CD14-positive monocyte (primary cell): ENCODE measurements at regions not wholly inside any gene's neighbourhood (a gene's known extent, or its start where the extent isn't known, plus 50 kb on each side); places are given as distances from the start of the nearest gene placed in this dataset.

Experiments used
- DNase-seq, 3 donors: peaks; one replicate each; pipeline ENCODE4 v3.0.0-alpha.2; 2011 to 2022
- H2AFZ ChIP-seq: 2 replicates; pipeline ENCODE4 v1.6.0; 2012; ENCODE audit warnings: mild to moderate bottlenecking, low read depth, low read length, inconsistent platforms; ENCODE audit not compliant: insufficient read depth, poor library complexity, severe bottlenecking
- H3K27ac ChIP-seq, 2 donors: 1 replicate in 1 of 2; 2 replicates in 1 of 2; pipeline ENCODE4 v1.5.1; 2012 to 2013; ENCODE audit warnings: low read length in 2 of 2, control low read depth in 1 of 2, inconsistent platforms in 1 of 2, low read depth in 1 of 2, mild to moderate bottlenecking in 1 of 2
- H3K27me3 ChIP-seq, 2 donors: one replicate each; pipeline versions ENCODE4 v1.6.0 to v1.6.1; 2011 to 2013; ENCODE audit warnings: low read length in 2 of 2; ENCODE audit not compliant: control insufficient read depth in 2 of 2, insufficient read depth in 2 of 2
- H3K36me3 ChIP-seq, 2 donors: replicated peaks in 1 of 2; 1 replicate in 1 of 2; 2 replicates in 1 of 2; pipeline versions ENCODE4 v1.5.1 to v1.6.1; 2012 to 2013; ENCODE audit warnings: low read length in 2 of 2, control low read depth in 1 of 2, inconsistent platforms in 1 of 2, mild to moderate bottlenecking in 1 of 2; ENCODE audit not compliant: insufficient read depth in 2 of 2, control insufficient read depth in 1 of 2
- H3K4me1 ChIP-seq, 2 donors: 1 replicate in 1 of 2; 2 replicates in 1 of 2; pipeline versions ENCODE4 v1.5.1 to v1.6.1; 2012 to 2013; ENCODE audit warnings: low read length in 2 of 2, control low read depth in 1 of 2, inconsistent platforms in 1 of 2, mild to moderate bottlenecking in 1 of 2, moderate library complexity in 1 of 2; ENCODE audit not compliant: insufficient read depth in 2 of 2, control insufficient read depth in 1 of 2
- H3K4me2 ChIP-seq: replicated peaks from 2 replicates; pipeline ENCODE3; 2012; ENCODE audit warnings: low read length, moderate library complexity, mild to moderate bottlenecking; ENCODE audit not compliant: poor library complexity, severe bottlenecking; ENCODE audit errors: extremely low read depth
- H3K4me3 ChIP-seq, 3 experiments: fragments of 200-600 bp in 1 of 3; sonication (generic) in 1 of 3; replicated peaks in 1 of 3; 1 replicate in 2 of 3; 2 replicates in 1 of 3; pipeline ENCODE4 v1.5.1; 2011 to 2013; ENCODE audit warnings: low read length in 3 of 3, mild to moderate bottlenecking in 3 of 3, control low read depth in 2 of 3, low read depth in 2 of 3, inconsistent platforms in 1 of 3, moderate library complexity in 1 of 3
- H3K79me2 ChIP-seq: 2 replicates; pipeline ENCODE4 v1.6.0; 2012; ENCODE audit warnings: mild to moderate bottlenecking, control low read depth, inconsistent platforms, low read length, moderate library complexity; ENCODE audit not compliant: insufficient read depth
- H3K9ac ChIP-seq: 2 replicates; pipeline ENCODE4 v1.6.0; 2017; ENCODE audit warnings: low read length, mild to moderate bottlenecking; ENCODE audit not compliant: insufficient read depth, poor library complexity, severe bottlenecking
- H3K9me3 ChIP-seq, 2 donors: replicated peaks in 1 of 2; 1 replicate in 1 of 2; 2 replicates in 1 of 2; pipeline versions ENCODE4 v1.5.1 to v1.6.1; 2012 to 2013; ENCODE audit warnings: low read length in 2 of 2, control low read depth in 1 of 2; ENCODE audit not compliant: control insufficient read depth in 1 of 2, insufficient read depth in 1 of 2
- H4K20me1 ChIP-seq: 2 replicates; pipeline ENCODE4 v1.6.0; 2012; ENCODE audit warnings: mild to moderate bottlenecking, low read length, control low read depth, moderate library complexity; ENCODE audit not compliant: insufficient read depth
- H3K27ac Mint-ChIP-seq, 7 donors: one replicate each; pipeline ENCODE4 v1.8.0; 2020; ENCODE audit warnings: mild to moderate bottlenecking in 7 of 7, mixed read lengths in 7 of 7, moderate library complexity in 6 of 7, inconsistent platforms in 2 of 7
- H3K27me3 Mint-ChIP-seq, 3 donors: one replicate each; pipeline ENCODE4 v1.8.0; 2021 to 2022; ENCODE audit warnings: low read depth in 3 of 3, mild to moderate bottlenecking in 3 of 3, mixed read lengths in 3 of 3, moderate library complexity in 3 of 3, inconsistent platforms in 1 of 3
- H3K36me3 Mint-ChIP-seq, 2 donors: one replicate each; pipeline ENCODE4 v1.8.0; 2020; ENCODE audit warnings: mixed read lengths in 2 of 2, inconsistent platforms in 1 of 2, mild to moderate bottlenecking in 1 of 2
- H3K4me1 Mint-ChIP-seq: one replicate; pipeline ENCODE4 v1.8.0; 2020; ENCODE audit warnings: mild to moderate bottlenecking, mixed read lengths
- H3K4me3 Mint-ChIP-seq, 2 donors: one replicate each; pipeline ENCODE4 v1.8.0; 2020; ENCODE audit warnings: mild to moderate bottlenecking in 2 of 2, mixed read lengths in 2 of 2, moderate library complexity in 1 of 2
- H3K9me3 Mint-ChIP-seq, 7 donors: one replicate each; pipeline ENCODE4 v1.8.0; 2020 to 2022; ENCODE audit warnings: mixed read lengths in 7 of 7, mild to moderate bottlenecking in 6 of 7, moderate library complexity in 6 of 7, inconsistent platforms in 2 of 7
- WGBS: methylation state at CpG from one replicate; pipeline ENCODE4 v1.1.5; 2013; ENCODE audit warnings: missing lambda C conversion rate; ENCODE audit not compliant: insufficient coverage; 5-methylcytosine and 5-hydroxymethylcytosine counted together
- intact Hi-C, 2 donors: fragments of 100-400 bp; cut with micrococcal nuclease; formaldehyde crosslinking; loops; one replicate each; pipeline versions ENCODE4 v1.15.0 to v1.15.1; 2023
- TF ChIP-seq, protein P1 (sequence below): fragments of 200-600 bp; IDR thresholded peaks from one replicate; pipeline ENCODE4 v1.8.0; 2022; ENCODE audit warnings: antibody characterized with exemption, mild to moderate bottlenecking

DNA sequence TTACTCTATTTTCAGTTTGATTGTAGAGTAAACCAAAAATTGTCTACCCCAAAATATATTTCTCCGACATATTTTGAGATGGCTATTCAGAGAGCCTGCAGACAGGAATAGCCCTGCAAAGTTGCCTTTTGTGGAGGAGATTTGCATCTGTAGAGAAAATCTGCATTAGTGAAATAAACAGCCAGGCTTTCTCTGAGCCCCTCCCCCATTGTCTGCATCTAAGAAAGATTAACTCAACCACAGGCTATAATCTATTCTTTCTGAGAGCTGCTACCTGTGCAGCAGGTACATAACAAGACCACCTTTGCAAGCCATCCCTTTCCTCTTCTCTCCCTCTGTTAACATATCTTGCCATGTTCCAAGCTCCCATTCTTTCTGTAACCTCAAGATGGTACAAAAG, 1034.2 kb downstream of the SORCS3 start:
- TF ChIP-seq, protein P1, sequence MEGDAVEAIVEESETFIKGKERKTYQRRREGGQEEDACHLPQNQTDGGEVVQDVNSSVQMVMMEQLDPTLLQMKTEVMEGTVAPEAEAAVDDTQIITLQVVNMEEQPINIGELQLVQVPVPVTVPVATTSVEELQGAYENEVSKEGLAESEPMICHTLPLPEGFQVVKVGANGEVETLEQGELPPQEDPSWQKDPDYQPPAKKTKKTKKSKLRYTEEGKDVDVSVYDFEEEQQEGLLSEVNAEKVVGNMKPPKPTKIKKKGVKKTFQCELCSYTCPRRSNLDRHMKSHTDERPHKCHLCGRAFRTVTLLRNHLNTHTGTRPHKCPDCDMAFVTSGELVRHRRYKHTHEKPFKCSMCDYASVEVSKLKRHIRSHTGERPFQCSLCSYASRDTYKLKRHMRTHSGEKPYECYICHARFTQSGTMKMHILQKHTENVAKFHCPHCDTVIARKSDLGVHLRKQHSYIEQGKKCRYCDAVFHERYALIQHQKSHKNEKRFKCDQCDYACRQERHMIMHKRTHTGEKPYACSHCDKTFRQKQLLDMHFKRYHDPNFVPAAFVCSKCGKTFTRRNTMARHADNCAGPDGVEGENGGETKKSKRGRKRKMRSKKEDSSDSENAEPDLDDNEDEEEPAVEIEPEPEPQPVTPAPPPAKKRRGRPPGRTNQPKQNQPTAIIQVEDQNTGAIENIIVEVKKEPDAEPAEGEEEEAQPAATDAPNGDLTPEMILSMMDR: no peak
- H3K4me3 Mint-ChIP-seq: no peak overlapping the region
- Histone ChIP-seq H3K4me3 (no peak overlapping the region), H3K9me3 (peaks cover 6 to 19% of the 10 kb centered on the region in 2 donors), H3K36me3 (no peaks in the 10 kb centered on the region), H3K4me2 (no peak overlapping the region), H3K4me1 (no peaks in the 10 kb centered on the region), H3K9ac (no peak overlapping the region), H3K79me2 (no peaks in the 10 kb centered on the region), H3K27ac (no peak overlapping the region), H3K27me3 (no peaks in the 10 kb centered on the region), H4K20me1 (no peaks in the 10 kb centered on the region), H2AFZ (no peak overlapping the region)
- H3K36me3 Mint-ChIP-seq: no peaks in the 10 kb centered on the region
- H3K27me3 Mint-ChIP-seq: peaks cover 0 to 1% (median 0%) of the 10 kb centered on the region in 3 donors
- H3K27ac Mint-ChIP-seq: no peak overlapping the region
- DNase-seq: no peak
- intact Hi-C loops: no loop called here
- no CpG with 5 or more reads among the region's 1 CpG for WGBS
- H3K9me3 Mint-ChIP-seq: peaks cover 0 to 18% (median 10%) of the 10 kb centered on the region in 7 donors
- no peaks in the 10 kb centered on the region for H3K4me1 Mint-ChIP-seq

DNA sequence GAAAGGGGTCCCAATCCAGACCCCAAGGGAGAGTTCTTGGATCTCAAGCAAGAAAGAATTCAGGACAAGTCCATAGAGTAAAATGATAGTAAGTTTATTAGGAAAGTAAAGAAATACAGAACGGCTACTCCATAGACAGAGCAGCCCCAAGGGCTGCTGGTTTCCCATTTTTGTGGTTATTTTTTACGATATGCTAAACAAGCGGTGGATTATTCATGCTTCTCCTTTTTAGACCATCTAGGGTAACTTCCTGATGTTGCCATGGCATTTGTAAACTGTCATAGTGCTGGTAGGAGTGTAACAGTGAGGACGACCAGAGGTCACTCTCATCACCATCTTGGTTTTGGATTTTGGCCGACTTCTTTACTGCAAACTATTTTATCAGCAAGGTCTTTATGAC, 1033.4 kb downstream of the SORCS3 start:
- TF ChIP-seq, protein P1: no peak
- Histone ChIP-seq H3K9ac (no peak overlapping the region), H3K4me1 (no peaks in the 10 kb centered on the region), H3K9me3 (peaks cover 6 to 11% of the 10 kb centered on the region in 2 donors), H2AFZ (no peak overlapping the region), H3K4me2 (no peak overlapping the region), H3K27me3 (no peaks in the 10 kb centered on the region), H3K4me3 (no peak overlapping the region), H4K20me1 (no peaks in the 10 kb centered on the region), H3K27ac (no peak overlapping the region), H3K36me3 (no peaks in the 10 kb centered on the region), H3K79me2 (no peaks in the 10 kb centered on the region)
- H3K4me1 Mint-ChIP-seq: no peaks in the 10 kb centered on the region
- no peak overlapping the region for H3K27ac Mint-ChIP-seq
- H3K27me3 Mint-ChIP-seq: peaks cover 0 to 1% (median 0%) of the 10 kb centered on the region in 3 donors
- H3K9me3 Mint-ChIP-seq: peaks cover 0 to 18% (median 9%) of the 10 kb centered on the region in 7 donors
- DNase-seq: no peak
- H3K4me3 Mint-ChIP-seq: no peak overlapping the region
- no CpG with 5 or more reads among the region's 5 CpGs for WGBS
- intact Hi-C loops: no loop called here
- no peaks in the 10 kb centered on the region for H3K36me3 Mint-ChIP-seq
